Kidney glomerular epithelial cell (primary cell): ENCODE measurements at regions not wholly inside any gene's neighbourhood (a gene's known extent, or its start where the extent isn't known, plus 50 kb on each side); places are given as distances from the start of the nearest gene placed in this dataset.
"Not testable (repeated sequence)": the region's sequence is repeated elsewhere in the genome, so short reads cannot be mapped to it uniquely, and the experiment has no call there.

Source experiments
- DNase-seq: peaks from one replicate; lab custom pipeline; 2025; lab: John Stamatoyannopoulos, UW

DNA sequence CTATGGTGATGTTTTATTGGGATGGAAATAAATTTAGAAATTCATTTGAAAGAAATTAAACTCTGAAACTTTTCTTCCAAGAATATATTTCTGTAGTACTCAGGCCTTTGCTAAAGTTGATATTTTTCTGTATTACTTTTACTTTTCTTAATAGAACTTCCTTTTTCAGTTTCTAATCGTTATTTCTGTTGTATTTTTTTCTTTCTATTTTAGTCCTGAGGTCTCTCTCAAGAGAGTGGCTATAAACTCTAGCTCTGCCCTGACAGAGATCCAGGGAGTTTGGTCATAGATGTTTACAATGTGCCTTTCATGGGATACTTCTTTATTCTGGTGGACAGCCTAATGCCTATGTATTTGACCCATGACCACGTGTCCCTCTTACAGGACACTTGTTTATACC, 51.0 kb downstream of the OR2B6 start:
- DNase-seq: no peak

DNA sequence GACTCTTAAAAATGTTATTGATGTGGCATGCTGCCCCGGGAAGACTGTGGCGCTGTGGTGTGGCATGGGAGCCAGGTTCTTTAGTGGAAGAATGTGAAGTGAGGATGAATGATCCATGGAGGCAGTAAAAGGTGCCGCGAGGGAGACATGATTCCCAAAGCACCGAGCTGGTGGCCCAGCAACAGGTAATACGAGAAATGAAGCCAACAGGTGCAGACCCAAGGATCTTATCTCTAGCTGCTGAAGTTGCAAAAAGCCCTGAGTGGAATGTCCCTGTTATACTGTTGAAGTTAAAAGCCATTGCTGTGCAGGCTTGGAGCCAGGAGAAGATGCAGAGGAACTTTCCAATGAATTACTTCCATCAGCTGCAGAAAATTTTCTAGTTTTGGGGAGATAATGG, 53.5 kb downstream of the OR2B6 start:
- DNase-seq: no peak

- DNase-seq: peak; percentile 9
Measured at GRCh38 chr6:28011722-28012121, 54.7 kb downstream of the OR2B6 start.

DNA sequence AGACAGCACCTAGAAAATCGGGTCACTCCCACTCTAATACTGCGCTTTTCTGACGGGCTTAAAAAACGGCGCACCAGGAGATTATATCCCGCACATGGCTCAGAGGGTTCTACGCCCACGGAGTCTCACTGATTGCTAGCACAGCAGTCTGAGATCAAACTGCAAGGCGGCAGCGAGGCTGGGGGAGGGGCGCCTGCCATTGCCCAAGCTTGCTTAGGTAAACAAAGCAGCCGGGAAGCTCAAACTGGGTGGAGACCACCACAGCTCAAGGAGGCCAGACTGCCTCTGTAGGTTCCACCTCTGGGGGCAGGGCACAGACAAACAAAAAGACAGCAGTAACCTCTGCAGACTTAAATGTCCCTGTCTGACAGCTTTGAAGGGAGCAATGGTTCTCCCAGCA, 59.4 kb upstream of the ZNF165 start:
- not testable (repeated sequence) for DNase-seq

DNA sequence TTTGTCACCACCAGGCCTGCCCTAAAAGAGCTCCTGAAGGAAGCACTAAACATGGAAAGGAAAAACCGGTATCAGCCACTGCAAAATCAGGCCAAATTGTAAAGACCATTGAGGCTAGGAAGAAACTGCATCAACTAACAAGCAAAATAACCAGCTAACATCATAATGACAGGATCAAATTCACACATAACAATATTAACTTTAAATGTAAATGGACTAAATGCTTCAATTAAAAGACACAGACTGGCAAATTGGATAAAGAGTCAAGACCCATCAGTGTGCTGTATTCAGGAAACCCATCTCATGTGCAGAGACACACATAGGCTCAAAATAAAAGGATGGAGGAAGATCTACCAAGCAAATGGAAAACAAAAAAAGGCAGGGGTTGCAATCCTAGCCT, 57.7 kb upstream of the ZNF165 start:
- DNase-seq: not testable (repeated sequence)
